HL-60 (cell line): ENCODE measurements at regions not wholly inside any gene's neighbourhood (a gene's known extent, or its start where the extent isn't known, plus 50 kb on each side); places are given as distances from the start of the nearest gene placed in this dataset.

Experiments used
- DNase-seq, 2 experiments: peaks; one replicate each; pipeline ENCODE4 v3.0.0-alpha.2; 2010 to 2020; ENCODE audit warnings: low read depth in 1 of 2, low spot score in 1 of 2
- H3K27ac ChIP-seq: fragments of 250-450 bp; sonication (Bioruptor Pico); replicated peaks from 2 replicates; pipeline ENCODE4 v1.5.1; 2020; ENCODE audit warnings: mild to moderate bottlenecking, moderate library complexity
- H3K27me3 ChIP-seq: fragments of 250-450 bp; sonication (Bioruptor Pico); 2 replicates; pipeline ENCODE4 v1.5.1; 2021; ENCODE audit warnings: mild to moderate bottlenecking, moderate library complexity; ENCODE audit not compliant: insufficient read depth, poor library complexity, severe bottlenecking
- H3K4me3 ChIP-seq: replicated peaks from 2 replicates; pipeline ENCODE4 v1.5.1; 2011; ENCODE audit warnings: mild to moderate bottlenecking, control low read depth, low read length; ENCODE audit not compliant: insufficient read depth
- CTCF ChIP-seq: IDR thresholded peaks from one replicate; pipeline ENCODE4 v1.5.1; 2011; ENCODE audit warnings: low read length, control low read depth, inconsistent platforms; ENCODE audit not compliant: insufficient read depth
- GABPA ChIP-seq: IDR thresholded peaks from 2 replicates; pipeline ENCODE4 v1.6.1; 2012; ENCODE audit warnings: low read depth
- POLR2AphosphoS5 ChIP-seq: IDR thresholded peaks from 2 replicates; pipeline ENCODE4 v1.6.1; 2012; ENCODE audit warnings: low read depth
- REST ChIP-seq: IDR thresholded peaks from 2 replicates; pipeline ENCODE4 v1.6.1; 2012; ENCODE audit warnings: low read depth; ENCODE audit not compliant: insufficient replicate concordance
- SPI1 ChIP-seq: IDR thresholded peaks from 2 replicates; pipeline ENCODE4 v1.6.1; 2012; ENCODE audit warnings: low read depth, mild to moderate bottlenecking, borderline replicate concordance

- DNase-seq: no peak
- Histone ChIP-seq H3K4me3 (no peak overlapping the region), H3K27ac (no peak overlapping the region), H3K27me3 (no peaks in the 10 kb centered on the region)
- TF ChIP-seq GABPA: no peak
These were observed 107.6 kb upstream of the ZBTB20 start for GRCh38 chr3:115254492-115255196.

GRCh38 chr3:115255197-115255585 lies 108.1 kb upstream of the ZBTB20 start:
- no peak for DNase-seq
- TF ChIP-seq SPI1: no peak
- no peak for TF ChIP-seq CTCF
- no peak for TF ChIP-seq POLR2AphosphoS5
- no peak for TF ChIP-seq REST
- TF ChIP-seq GABPA: no peak
- no peak overlapping the region for H3K27ac ChIP-seq
- no peaks in the 10 kb centered on the region for H3K27me3 ChIP-seq
- H3K4me3 ChIP-seq: no peak overlapping the region

- Histone ChIP-seq H3K4me3 (no peak overlapping the region), H3K27ac (no peak overlapping the region), H3K27me3 (no peaks in the 10 kb centered on the region)
- no peak for DNase-seq
- TF ChIP-seq SPI1: no peak
- TF ChIP-seq POLR2AphosphoS5: no peak
- no peak for TF ChIP-seq GABPA
- TF ChIP-seq CTCF: no peak
- TF ChIP-seq REST: no peak
These were observed 123.8 kb upstream of the ZBTB20 start for GRCh38 chr3:115270849-115271248.

- TF ChIP-seq REST (no peak), GABPA (no peak), POLR2AphosphoS5 (no peak), SPI1 (no peak), CTCF (no peak)
- H3K27ac ChIP-seq: no peak overlapping the region
- H3K4me3 ChIP-seq: no peak overlapping the region
- DNase-seq: no peak
- H3K27me3 ChIP-seq: no peaks in the 10 kb centered on the region
These were observed 125.1 kb upstream of the ZBTB20 start for GRCh38 chr3:115272036-115272824.
